ENCODE measurements at regions not wholly inside any gene's neighbourhood (a gene's known extent, or its start where the extent isn't known, plus 50 kb on each side); places are given as distances from the start of the nearest gene placed in this dataset.
"Not testable (repeated sequence)": the region's sequence is repeated elsewhere in the genome, so short reads cannot be mapped to it uniquely, and the experiment has no call there.

DNA sequence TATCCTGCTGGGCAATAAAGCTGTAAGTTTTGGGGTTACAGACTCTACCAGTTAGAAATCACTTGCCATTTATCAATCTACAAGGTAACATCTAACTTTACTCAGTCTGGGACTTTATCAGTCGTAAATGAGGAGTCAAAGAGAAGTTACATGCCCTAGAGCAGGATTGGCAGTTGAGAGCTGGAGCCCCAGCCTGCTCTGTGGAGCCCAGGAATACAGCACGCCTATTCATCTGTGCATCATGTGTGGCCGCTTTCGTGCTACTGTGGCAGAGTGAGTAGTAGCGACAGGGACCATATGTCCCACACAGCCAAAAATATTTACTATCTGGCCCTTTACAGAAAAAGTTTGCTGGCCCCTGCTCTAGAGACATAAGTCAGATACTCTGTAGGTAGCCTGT is 152.5 kb upstream of the NTRK2 start:
- no peak overlapping the region for H3K27ac ChIP-seq (ENCODE audit: low read depth, low read length)
- POLR2A ChIA-PET, result no interaction called here
- TF ChIP-seq, protein P1, sequence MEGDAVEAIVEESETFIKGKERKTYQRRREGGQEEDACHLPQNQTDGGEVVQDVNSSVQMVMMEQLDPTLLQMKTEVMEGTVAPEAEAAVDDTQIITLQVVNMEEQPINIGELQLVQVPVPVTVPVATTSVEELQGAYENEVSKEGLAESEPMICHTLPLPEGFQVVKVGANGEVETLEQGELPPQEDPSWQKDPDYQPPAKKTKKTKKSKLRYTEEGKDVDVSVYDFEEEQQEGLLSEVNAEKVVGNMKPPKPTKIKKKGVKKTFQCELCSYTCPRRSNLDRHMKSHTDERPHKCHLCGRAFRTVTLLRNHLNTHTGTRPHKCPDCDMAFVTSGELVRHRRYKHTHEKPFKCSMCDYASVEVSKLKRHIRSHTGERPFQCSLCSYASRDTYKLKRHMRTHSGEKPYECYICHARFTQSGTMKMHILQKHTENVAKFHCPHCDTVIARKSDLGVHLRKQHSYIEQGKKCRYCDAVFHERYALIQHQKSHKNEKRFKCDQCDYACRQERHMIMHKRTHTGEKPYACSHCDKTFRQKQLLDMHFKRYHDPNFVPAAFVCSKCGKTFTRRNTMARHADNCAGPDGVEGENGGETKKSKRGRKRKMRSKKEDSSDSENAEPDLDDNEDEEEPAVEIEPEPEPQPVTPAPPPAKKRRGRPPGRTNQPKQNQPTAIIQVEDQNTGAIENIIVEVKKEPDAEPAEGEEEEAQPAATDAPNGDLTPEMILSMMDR (IDR thresholded peaks at IDR 0.05; ENCODE audit: low read depth, low read length), result no peak

DNA sequence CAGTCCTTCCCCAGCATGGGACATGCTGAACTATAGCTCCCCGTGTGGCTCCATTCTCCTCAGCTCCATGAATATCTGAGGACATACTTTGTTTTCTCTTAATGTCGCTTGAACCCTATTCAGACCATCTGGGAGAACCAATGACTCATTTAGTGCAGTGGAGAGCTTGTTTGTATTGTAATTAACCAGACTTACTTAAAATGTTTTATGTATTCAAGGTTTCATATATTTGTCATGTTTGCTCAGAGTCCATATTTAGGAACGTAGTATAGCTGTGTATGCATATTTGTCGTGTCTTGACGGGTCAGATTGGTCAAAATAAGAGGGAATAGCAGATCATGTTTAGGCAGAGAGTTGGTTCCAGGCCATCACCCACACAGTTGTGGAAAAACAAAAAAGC is 150.1 kb upstream of the NTRK2 start:
- Histone ChIP-seq H3K27ac (ENCODE audit: low read depth, low read length) (no peak overlapping the region), H3K4me3 (ENCODE audit: low read depth, low read length) (no peak overlapping the region), H3K27me3 (ENCODE audit: control insufficient read depth, insufficient read depth, low read length) (no peaks in the 10 kb centered on the region), H3K9me3 (ENCODE audit: control insufficient read depth, insufficient read depth, low read length) (peaks cover 3% of the 10 kb centered on the region; the same call in 1 of the 2 replicates)
- ChIA-PET CTCF (no interaction called here), POLR2A (no interaction called here)
- DNase-seq (ENCODE audit: low read depth, low spot score), result no peak
- TF ChIP-seq, protein P1 (IDR thresholded peaks at IDR 0.05; ENCODE audit: low read depth, low read length), result no peak

More for the DNA sequence above, 152.5 kb upstream of the NTRK2 start:
- Histone ChIP-seq H3K27me3 (ENCODE audit: control insufficient read depth, insufficient read depth, low read length) (no peaks in the 10 kb centered on the region), H3K4me3 (ENCODE audit: low read depth, low read length) (no peak overlapping the region), H3K9me3 (ENCODE audit: control insufficient read depth, insufficient read depth, low read length) (peaks cover 3% of the 10 kb centered on the region; the same call in 1 of the 2 replicates)
- DNase-seq (ENCODE audit: low read depth, low spot score), result no peak
- CTCF ChIA-PET, result no interaction called here

DNA sequence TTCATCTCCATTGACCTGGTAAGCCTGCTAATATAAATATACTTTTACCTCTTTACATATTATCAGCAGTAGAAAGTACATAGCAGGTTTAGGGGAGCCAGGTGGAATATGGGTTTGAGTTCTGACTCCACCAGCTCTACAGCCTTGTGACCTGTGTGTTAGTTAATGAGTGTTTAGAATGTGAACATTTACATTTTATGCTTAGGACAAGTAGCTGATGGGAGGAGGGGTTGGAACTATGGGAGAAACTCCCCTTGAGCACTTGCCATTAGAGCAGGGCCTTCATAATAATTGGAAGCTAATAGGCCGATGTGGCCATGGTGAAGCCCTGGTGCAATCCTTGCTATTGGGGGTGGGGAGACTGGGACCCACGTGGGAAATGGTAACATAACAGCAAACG is 148.3 kb upstream of the NTRK2 start:
- TF ChIP-seq, protein P1 (IDR thresholded peaks at IDR 0.05; ENCODE audit: low read depth, low read length), result no peak
- POLR2A ChIA-PET, result no interaction called here
- Histone ChIP-seq H3K4me3 (ENCODE audit: low read depth, low read length) (no peak overlapping the region), H3K9me3 (ENCODE audit: control insufficient read depth, insufficient read depth, low read length) (no peaks in the 10 kb centered on the region), H3K27ac (ENCODE audit: low read depth, low read length) (no peak overlapping the region), H3K27me3 (ENCODE audit: control insufficient read depth, insufficient read depth, low read length) (no peaks in the 10 kb centered on the region)
- no peak for DNase-seq (ENCODE audit: low read depth, low spot score)
- CTCF ChIA-PET, result no interaction called here

DNA sequence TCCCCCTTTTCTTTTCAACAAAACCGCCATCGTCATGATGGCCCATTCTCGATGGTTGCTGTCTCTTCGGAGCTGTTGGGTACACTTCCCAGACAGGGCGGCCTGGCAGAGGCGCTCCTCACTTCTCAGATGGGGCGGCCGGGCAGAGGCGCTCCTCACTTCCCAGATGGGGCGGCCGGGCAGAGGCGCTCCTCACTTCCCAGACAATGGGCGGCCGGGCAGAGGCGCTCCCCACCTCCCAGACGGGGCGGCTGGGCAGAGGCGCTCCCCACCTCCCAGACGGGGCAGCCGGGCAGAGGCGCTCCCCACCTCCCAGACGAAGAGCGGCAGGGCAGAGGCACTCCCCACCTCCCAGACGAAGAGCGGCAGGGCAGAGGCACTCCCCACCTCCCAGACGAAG is 143.3 kb upstream of the NTRK2 start:
- H3K27me3 ChIP-seq (ENCODE audit: control insufficient read depth, insufficient read depth, low read length); H3K27ac ChIP-seq (ENCODE audit: low read depth, low read length); CTCF ChIA-PET; H3K4me3 ChIP-seq (ENCODE audit: low read depth, low read length); DNase-seq (ENCODE audit: low read depth, low spot score); POLR2A ChIA-PET: not testable (repeated sequence)
- peaks cover 12% of the 10 kb centered on the region; the same call in 1 of the 2 replicates for H3K9me3 ChIP-seq (ENCODE audit: control insufficient read depth, insufficient read depth, low read length)

DNA sequence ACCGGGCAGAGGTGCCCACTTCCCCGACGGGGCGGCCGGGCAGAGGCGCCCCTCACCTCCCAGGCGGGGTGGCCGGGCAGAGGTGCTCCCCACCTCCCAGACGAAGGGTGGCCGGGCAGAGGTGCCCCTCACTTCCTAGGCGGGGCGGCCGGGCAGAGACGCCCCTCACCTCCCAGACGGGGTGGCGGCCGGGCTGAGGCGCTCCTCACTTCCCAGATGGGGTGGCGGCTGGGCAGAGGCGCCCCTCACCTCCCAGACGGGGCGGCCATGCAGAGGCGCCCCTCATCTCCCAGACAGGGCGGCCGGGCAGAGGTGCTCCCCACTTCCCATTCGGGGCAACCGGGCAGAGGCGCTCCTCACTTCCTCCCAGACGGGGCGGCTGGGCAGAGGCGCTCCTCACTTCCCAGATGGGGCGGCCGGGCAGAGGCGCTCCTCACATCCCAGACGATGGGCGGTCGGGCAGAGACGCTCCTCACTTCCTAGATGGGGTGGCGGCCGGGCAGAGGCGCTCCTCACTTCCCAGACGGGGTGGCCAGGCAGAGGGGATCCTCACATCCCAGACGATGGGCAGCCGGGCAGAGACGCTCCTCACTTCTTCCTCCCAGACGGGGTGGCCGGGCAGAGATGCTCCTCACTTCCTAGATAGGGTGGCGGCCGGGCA is 142.3 kb upstream of the NTRK2 start:
- POLR2A ChIA-PET, result not testable (repeated sequence)

DNA sequence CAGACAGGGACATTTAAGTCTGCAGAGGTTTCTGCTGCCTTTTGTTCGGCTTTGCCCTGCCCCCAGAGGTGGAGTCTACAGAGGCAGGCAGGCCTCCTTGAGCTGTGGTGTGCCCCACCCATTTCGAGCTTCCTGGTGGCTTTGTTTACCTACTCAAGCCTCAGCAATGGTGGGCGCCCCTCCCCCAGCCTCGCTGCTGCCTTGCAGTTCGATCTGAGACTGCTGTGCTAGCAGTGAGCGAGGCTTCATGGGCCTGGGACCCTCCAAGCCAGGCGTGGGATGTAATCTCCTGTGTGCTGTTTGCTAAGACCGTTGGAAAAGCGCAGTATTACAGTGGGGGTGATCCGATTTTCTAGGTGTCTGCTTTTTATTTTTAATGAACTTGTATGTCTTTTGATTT is 133.6 kb upstream of the NTRK2 start:
- H3K4me3 ChIP-seq (ENCODE audit: low read depth, low read length); POLR2A ChIA-PET; H3K27me3 ChIP-seq (ENCODE audit: control insufficient read depth, insufficient read depth, low read length); DNase-seq (ENCODE audit: low read depth, low spot score); CTCF ChIA-PET; H3K27ac ChIP-seq (ENCODE audit: low read depth, low read length): not testable (repeated sequence)
- peaks cover 13% of the 10 kb centered on the region for H3K9me3 ChIP-seq (ENCODE audit: control insufficient read depth, insufficient read depth, low read length)

More for the DNA sequence above, 142.3 kb upstream of the NTRK2 start:
- DNase-seq (ENCODE audit: low read depth, low spot score); H3K27me3 ChIP-seq (ENCODE audit: control insufficient read depth, insufficient read depth, low read length); CTCF ChIA-PET; H3K4me3 ChIP-seq (ENCODE audit: low read depth, low read length); H3K27ac ChIP-seq (ENCODE audit: low read depth, low read length): not testable (repeated sequence)
- peaks cover 12% of the 10 kb centered on the region; the same call in 1 of the 2 replicates for H3K9me3 ChIP-seq (ENCODE audit: control insufficient read depth, insufficient read depth, low read length)

Data from AG04450 (cell line).